ENCODE measurements at regions not wholly inside any gene's neighbourhood (a gene's known extent, or its start where the extent isn't known, plus 50 kb on each side); places are given as distances from the start of the nearest gene placed in this dataset.

DNA sequence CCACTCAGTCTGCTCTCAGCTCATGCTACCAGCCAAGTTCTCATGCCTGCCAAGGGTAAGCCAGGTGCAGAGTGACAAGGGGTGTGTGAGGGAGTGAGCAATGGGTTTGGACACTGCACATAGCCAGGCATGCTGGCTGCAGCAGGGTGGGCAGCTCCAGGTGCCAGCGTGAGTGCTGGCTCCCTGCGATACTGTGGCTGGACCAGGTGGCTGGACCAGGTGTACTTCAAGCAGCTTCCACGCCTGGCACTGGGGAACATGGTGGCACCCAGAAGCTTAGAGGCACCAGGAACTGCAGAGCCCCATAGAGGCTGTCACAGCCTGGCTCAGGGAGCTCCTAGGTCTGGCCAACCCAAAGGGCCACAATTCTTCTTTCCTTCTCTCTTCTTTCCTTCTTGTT is 234.9 kb upstream of the GIMD1 start:
- H3K4me3 Mint-ChIP-seq, result no peak overlapping the region
- ATAC-seq (ENCODE audit: low read depth in 2 of 2), result no peak
- no peaks in the 10 kb centered on the region for H3K27me3 Mint-ChIP-seq
- Histone ChIP-seq H3K4me3 (ENCODE audit: low read depth, low read length) (no peak overlapping the region), H3K4me1 (ENCODE audit: control insufficient read depth, insufficient read depth, low read length, poor library complexity, severe bottlenecking) (no peaks in the 10 kb centered on the region), H3K27ac (ENCODE audit: insufficient read depth, low read length, poor library complexity, severe bottlenecking) (no peak overlapping the region), H3K27me3 (ENCODE audit: control insufficient read depth, insufficient read depth, low read length) (no peaks in the 10 kb centered on the region), H3K36me3 (ENCODE audit: control insufficient read depth, insufficient read depth, low read length) (no peaks in the 10 kb centered on the region), H3K9me3 (ENCODE audit: control insufficient read depth in 2 of 2, low read length in 2 of 2) (no peaks in the 10 kb centered on the region)
- H3K27ac Mint-ChIP-seq, result no peak overlapping the region
- no peaks in the 10 kb centered on the region for H3K36me3 Mint-ChIP-seq
- peaks cover 0 to 6% (median 0%) of the 10 kb centered on the region in 7 donors for H3K9me3 Mint-ChIP-seq
- H3K4me1 Mint-ChIP-seq, result no peaks in the 10 kb centered on the region
- DNase-seq, result no peak

- Histone ChIP-seq H3K36me3 (ENCODE audit: control insufficient read depth, insufficient read depth, low read length) (no peaks in the 10 kb centered on the region), H3K4me3 (ENCODE audit: low read depth, low read length) (no peak overlapping the region), H3K27me3 (ENCODE audit: control insufficient read depth, insufficient read depth, low read length) (no peaks in the 10 kb centered on the region), H3K4me1 (ENCODE audit: control insufficient read depth, insufficient read depth, low read length, poor library complexity, severe bottlenecking) (no peaks in the 10 kb centered on the region), H3K27ac (ENCODE audit: insufficient read depth, low read length, poor library complexity, severe bottlenecking) (no peak overlapping the region), H3K9me3 (ENCODE audit: control insufficient read depth in 2 of 2, low read length in 2 of 2) (no peaks in the 10 kb centered on the region)
- no peaks in the 10 kb centered on the region for H3K4me1 Mint-ChIP-seq
- H3K4me3 Mint-ChIP-seq, result no peak overlapping the region
- no peaks in the 10 kb centered on the region for H3K36me3 Mint-ChIP-seq
- ATAC-seq (ENCODE audit: low read depth in 2 of 2) (no peak), DNase-seq (no peak)
- peaks cover 0 to 2% (median 0%) of the 10 kb centered on the region in 7 donors for H3K9me3 Mint-ChIP-seq
- no peaks in the 10 kb centered on the region for H3K27me3 Mint-ChIP-seq
- no peak overlapping the region for H3K27ac Mint-ChIP-seq
Measured at GRCh38 chr4:106602711-106603110, 234.1 kb upstream of the GIMD1 start.

DNA sequence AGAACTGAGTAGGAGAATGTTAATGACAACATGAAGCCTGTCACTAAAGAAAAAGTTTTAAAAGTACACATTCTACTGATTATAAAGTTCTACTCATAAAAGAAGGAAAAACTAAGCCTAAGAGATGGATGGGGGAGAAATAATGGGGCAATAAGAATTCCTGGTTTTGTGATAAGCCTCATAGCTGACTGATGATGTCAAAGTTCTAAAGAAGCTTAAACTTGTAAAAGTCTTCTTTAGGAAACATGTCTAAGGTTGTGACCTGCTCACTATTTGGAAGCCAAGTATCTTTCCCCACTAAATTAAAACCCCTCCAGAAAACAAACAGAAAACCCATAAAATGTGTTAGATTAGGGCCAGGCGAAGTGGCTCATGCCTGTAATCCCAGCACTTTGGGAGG is 232.9 kb upstream of the GIMD1 start:
- H3K9me3 ChIP-seq (ENCODE audit: control insufficient read depth in 2 of 2, low read length in 2 of 2), result no peaks in the 10 kb centered on the region
- H3K27ac Mint-ChIP-seq, result no peak overlapping the region
- no peak for ATAC-seq (ENCODE audit: low read depth in 2 of 2)

DNA sequence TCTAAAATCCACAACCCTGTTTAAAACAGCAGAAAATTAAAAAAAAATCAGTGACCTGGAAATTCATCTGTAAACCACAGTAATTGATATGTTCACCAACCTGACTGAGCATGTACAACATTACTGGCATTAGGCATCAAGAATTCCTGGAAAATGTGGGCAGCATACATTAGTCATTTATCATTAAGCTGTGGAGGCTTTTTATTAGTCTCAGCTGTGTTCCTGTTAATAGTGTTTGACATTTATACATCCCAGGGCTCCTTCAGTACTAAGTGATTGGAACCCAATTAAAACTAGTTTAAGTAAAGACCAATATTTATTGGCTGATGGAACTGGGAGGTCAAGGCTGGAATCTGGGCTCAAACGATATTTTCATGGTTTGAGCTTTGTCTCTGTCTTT is 227.3 kb upstream of the GIMD1 start:
- H3K36me3 Mint-ChIP-seq, result no peaks in the 10 kb centered on the region
- DNase-seq (no peak), ATAC-seq (ENCODE audit: low read depth in 2 of 2) (no peak)
- Histone ChIP-seq H3K4me3 (ENCODE audit: low read depth, low read length) (no peak overlapping the region), H3K9me3 (ENCODE audit: control insufficient read depth in 2 of 2, low read length in 2 of 2) (no peaks in the 10 kb centered on the region), H3K27ac (ENCODE audit: insufficient read depth, low read length, poor library complexity, severe bottlenecking) (no peak overlapping the region), H3K36me3 (ENCODE audit: control insufficient read depth, insufficient read depth, low read length) (no peaks in the 10 kb centered on the region), H3K4me1 (ENCODE audit: control insufficient read depth, insufficient read depth, low read length, poor library complexity, severe bottlenecking) (no peaks in the 10 kb centered on the region), H3K27me3 (ENCODE audit: control insufficient read depth, insufficient read depth, low read length) (no peaks in the 10 kb centered on the region)
- no peak overlapping the region for H3K27ac Mint-ChIP-seq
- peaks cover 0 to 8% (median 3%) of the 10 kb centered on the region in 7 donors for H3K9me3 Mint-ChIP-seq
- no peaks in the 10 kb centered on the region for H3K27me3 Mint-ChIP-seq
- no peaks in the 10 kb centered on the region for H3K4me1 Mint-ChIP-seq
- no peak overlapping the region for H3K4me3 Mint-ChIP-seq

More for the DNA sequence above, 232.9 kb upstream of the GIMD1 start:
- no peak for DNase-seq
- no peak overlapping the region for H3K27ac ChIP-seq (ENCODE audit: insufficient read depth, low read length, poor library complexity, severe bottlenecking)
- H3K36me3 ChIP-seq (ENCODE audit: control insufficient read depth, insufficient read depth, low read length), result no peaks in the 10 kb centered on the region
- no peak overlapping the region for H3K4me3 Mint-ChIP-seq
- no peaks in the 10 kb centered on the region for H3K4me1 ChIP-seq (ENCODE audit: control insufficient read depth, insufficient read depth, low read length, poor library complexity, severe bottlenecking)
- no peaks in the 10 kb centered on the region for H3K36me3 Mint-ChIP-seq
- H3K9me3 Mint-ChIP-seq, result peaks cover 0 to 2% (median 0%) of the 10 kb centered on the region in 7 donors
- no peaks in the 10 kb centered on the region for H3K4me1 Mint-ChIP-seq
- no peak overlapping the region for H3K4me3 ChIP-seq (ENCODE audit: low read depth, low read length)
- H3K27me3 Mint-ChIP-seq, result no peaks in the 10 kb centered on the region
- H3K27me3 ChIP-seq (ENCODE audit: control insufficient read depth, insufficient read depth, low read length), result no peaks in the 10 kb centered on the region

DNA sequence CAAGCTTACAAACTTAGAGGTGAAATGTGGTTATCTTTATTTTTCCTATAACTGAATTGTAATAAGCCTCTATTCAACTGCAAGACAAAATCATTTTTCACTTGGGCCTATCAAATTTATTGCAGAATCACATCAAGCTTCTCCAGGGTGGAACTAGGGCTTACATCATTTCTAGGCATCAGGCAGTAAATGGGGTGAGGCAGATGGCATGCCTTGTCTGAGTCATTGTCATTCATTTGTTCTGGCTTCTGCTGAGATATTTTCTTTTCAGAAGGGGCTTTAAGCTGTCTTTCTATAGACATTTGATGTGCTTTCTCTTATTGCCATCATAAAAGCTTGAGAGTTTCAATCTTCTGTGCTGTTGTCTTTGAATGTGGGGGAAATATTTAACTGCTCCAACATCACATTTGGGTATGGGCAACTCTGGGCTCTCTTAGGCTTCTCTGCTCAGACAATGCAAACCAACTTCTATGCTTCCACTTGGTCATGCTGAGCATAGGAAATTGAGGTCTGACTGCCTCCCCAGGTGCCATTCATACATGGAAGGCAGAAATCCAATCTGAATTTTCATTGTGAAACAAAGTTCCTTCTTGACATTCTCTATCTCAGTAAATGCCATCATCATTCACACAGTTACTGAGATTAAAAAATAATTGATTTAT is 225.8 kb upstream of the GIMD1 start:
- Histone ChIP-seq H3K9me3 (ENCODE audit: control insufficient read depth in 2 of 2, low read length in 2 of 2) (no peaks in the 10 kb centered on the region), H3K27me3 (ENCODE audit: control insufficient read depth, insufficient read depth, low read length) (no peaks in the 10 kb centered on the region), H3K4me3 (ENCODE audit: low read depth, low read length) (no peak overlapping the region), H3K36me3 (ENCODE audit: control insufficient read depth, insufficient read depth, low read length) (no peaks in the 10 kb centered on the region), H3K4me1 (ENCODE audit: control insufficient read depth, insufficient read depth, low read length, poor library complexity, severe bottlenecking) (no peaks in the 10 kb centered on the region), H3K27ac (ENCODE audit: insufficient read depth, low read length, poor library complexity, severe bottlenecking) (no peak overlapping the region)
- peaks cover 0 to 8% (median 3%) of the 10 kb centered on the region in 7 donors for H3K9me3 Mint-ChIP-seq
- H3K4me3 Mint-ChIP-seq, result no peak overlapping the region
- no peaks in the 10 kb centered on the region for H3K36me3 Mint-ChIP-seq
- no peak overlapping the region for H3K27ac Mint-ChIP-seq
- H3K27me3 Mint-ChIP-seq, result no peaks in the 10 kb centered on the region
- ATAC-seq (ENCODE audit: low read depth in 2 of 2), result no peak
- no peak for DNase-seq
- no peaks in the 10 kb centered on the region for H3K4me1 Mint-ChIP-seq

GRCh38 chr4:106588891-106589290 is 220.3 kb upstream of the GIMD1 start:
- no peak overlapping the region for H3K4me3 ChIP-seq (ENCODE audit: low read depth, low read length)
- ATAC-seq (ENCODE audit: low read depth in 2 of 2) (no peak), DNase-seq (no peak)
- Mint-ChIP-seq H3K36me3 (no peaks in the 10 kb centered on the region), H3K27ac (no peak overlapping the region), H3K27me3 (no peaks in the 10 kb centered on the region), H3K9me3 (peaks cover 0 to 2% (median 0%) of the 10 kb centered on the region in 7 donors), H3K4me3 (no peak overlapping the region), H3K4me1 (no peaks in the 10 kb centered on the region)
- H3K4me1 ChIP-seq (ENCODE audit: control insufficient read depth, insufficient read depth, low read length, poor library complexity, severe bottlenecking), result no peaks in the 10 kb centered on the region
- no peaks in the 10 kb centered on the region for H3K27me3 ChIP-seq (ENCODE audit: control insufficient read depth, insufficient read depth, low read length)
- no peaks in the 10 kb centered on the region for H3K9me3 ChIP-seq (ENCODE audit: control insufficient read depth in 2 of 2, low read length in 2 of 2)
- no peaks in the 10 kb centered on the region for H3K36me3 ChIP-seq (ENCODE audit: control insufficient read depth, insufficient read depth, low read length)
- H3K27ac ChIP-seq (ENCODE audit: insufficient read depth, low read length, poor library complexity, severe bottlenecking), result no peak overlapping the region

- Histone ChIP-seq H3K27ac (ENCODE audit: insufficient read depth, low read length, poor library complexity, severe bottlenecking) (no peak overlapping the region), H3K4me3 (ENCODE audit: low read depth, low read length) (no peak overlapping the region), H3K36me3 (ENCODE audit: control insufficient read depth, insufficient read depth, low read length) (no peaks in the 10 kb centered on the region), H3K27me3 (ENCODE audit: control insufficient read depth, insufficient read depth, low read length) (no peaks in the 10 kb centered on the region), H3K9me3 (ENCODE audit: control insufficient read depth in 2 of 2, low read length in 2 of 2) (no peaks in the 10 kb centered on the region), H3K4me1 (ENCODE audit: control insufficient read depth, insufficient read depth, low read length, poor library complexity, severe bottlenecking) (no peaks in the 10 kb centered on the region)
- Mint-ChIP-seq H3K36me3 (no peaks in the 10 kb centered on the region), H3K27me3 (no peaks in the 10 kb centered on the region), H3K4me3 (no peak overlapping the region), H3K27ac (no peak overlapping the region), H3K4me1 (no peaks in the 10 kb centered on the region), H3K9me3 (peaks cover 0 to 6% (median 0%) of the 10 kb centered on the region in 7 donors)
- ATAC-seq (ENCODE audit: low read depth in 2 of 2), result no peak
- DNase-seq, result no peak
Measured at GRCh38 chr4:106587558-106587957, 219.0 kb upstream of the GIMD1 start.

DNA sequence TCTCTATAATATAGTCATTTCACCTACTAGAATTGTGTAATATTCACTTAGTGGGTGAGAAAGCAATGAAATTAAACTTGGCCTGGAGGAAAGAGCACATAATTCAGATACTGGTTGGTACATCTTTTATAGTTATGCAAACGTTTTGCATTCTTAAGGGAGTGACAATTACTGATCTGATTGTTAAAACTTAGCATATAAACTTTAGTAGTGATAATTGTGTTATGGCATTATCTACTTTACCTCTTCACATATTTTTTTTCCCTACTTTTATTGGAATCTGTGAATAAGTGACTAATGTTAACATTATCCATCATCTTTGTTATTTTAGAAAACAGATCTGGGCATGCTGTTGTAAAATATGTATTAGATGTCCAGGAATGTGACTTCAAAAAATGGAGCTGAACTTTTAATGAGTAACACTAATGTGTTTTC is 217.4 kb upstream of the GIMD1 start:
- H3K4me3 Mint-ChIP-seq, result no peak overlapping the region
- H3K27me3 ChIP-seq (ENCODE audit: control insufficient read depth, insufficient read depth, low read length), result no peaks in the 10 kb centered on the region
- H3K36me3 Mint-ChIP-seq, result no peaks in the 10 kb centered on the region
- no peaks in the 10 kb centered on the region for H3K27me3 Mint-ChIP-seq
- H3K4me1 Mint-ChIP-seq, result no peaks in the 10 kb centered on the region
- H3K36me3 ChIP-seq (ENCODE audit: control insufficient read depth, insufficient read depth, low read length), result no peaks in the 10 kb centered on the region
- no peak overlapping the region for H3K27ac ChIP-seq (ENCODE audit: insufficient read depth, low read length, poor library complexity, severe bottlenecking)
- H3K27ac Mint-ChIP-seq, result no peak overlapping the region
- peaks cover 0 to 11% (median 0%) of the 10 kb centered on the region in 7 donors for H3K9me3 Mint-ChIP-seq
- no peaks in the 10 kb centered on the region for H3K4me1 ChIP-seq (ENCODE audit: control insufficient read depth, insufficient read depth, low read length, poor library complexity, severe bottlenecking)
- DNase-seq (no peak), ATAC-seq (ENCODE audit: low read depth in 2 of 2) (no peak)
- H3K9me3 ChIP-seq (ENCODE audit: control insufficient read depth in 2 of 2, low read length in 2 of 2), result no peaks in the 10 kb centered on the region
- no peak overlapping the region for H3K4me3 ChIP-seq (ENCODE audit: low read depth, low read length)
